IMR-90 (cell line): ENCODE measurements at regions not wholly inside any gene's neighbourhood (a gene's known extent, or its start where the extent isn't known, plus 50 kb on each side); places are given as distances from the start of the nearest gene placed in this dataset.

Experiments
- ATAC-seq: fragments of 200-7000 bp; cut with Tn5 transposase; 2 replicates; pipeline ENCODE4 v1.9.1; 2020; ENCODE audit warnings: low read depth, mild to moderate bottlenecking, moderate library complexity
- BruUV-seq: library from RNA; stranded (reverse); fragments of 400-500 nt; replicated peaks from 2 replicates; lab custom pipeline; 2021; lab: Mats Ljungman, UMichigan
- CTCF ChIA-PET: fragments of 300-600 bp; formaldehyde crosslinking; extraction: SDS; loops from one replicate; lab custom pipeline; 2021; ENCODE audit warnings: antibody characterized with exemption; lab: Yijun Ruan, JAX
- POLR2A ChIA-PET: fragments of 300-600 bp; sonication (Branson Sonifier 250); formaldehyde crosslinking; loops from one replicate; lab custom pipeline; 2022; ENCODE audit warnings: antibody characterized with exemption; ENCODE audit not compliant: unreplicated experiment; lab: Charles Lee
- DNase-seq: peaks from one replicate; pipeline ENCODE4 v3.0.0; 2013
- H2AFZ ChIP-seq: replicated peaks from 2 replicates; pipeline ENCODE3; 2013; ENCODE audit warnings: low read length, mild to moderate bottlenecking; ENCODE audit not compliant: poor library complexity
- H2AK5ac ChIP-seq: 2 replicates; pipeline ENCODE4 v1.6.1; 2013; ENCODE audit warnings: low read depth, low read length, inconsistent platforms
- H2AK9ac ChIP-seq: replicated peaks from 2 replicates; pipeline ENCODE3; 2013; ENCODE audit warnings: mild to moderate bottlenecking, low read depth, low read length, moderate library complexity; ENCODE audit not compliant: poor library complexity
- H2BK120ac ChIP-seq: 2 replicates; pipeline ENCODE4 v1.6.1; 2013; ENCODE audit warnings: low read depth, low read length, inconsistent platforms
- H2BK15ac ChIP-seq: 3 replicates; pipeline ENCODE4 v1.6.1; 2013; ENCODE audit warnings: low read depth, low read length, inconsistent platforms
- H2BK20ac ChIP-seq: 2 replicates; pipeline ENCODE4 v1.6.1; 2013; ENCODE audit warnings: low read depth, mild to moderate bottlenecking, inconsistent platforms, low read length, moderate library complexity
- H2BK5ac ChIP-seq: 2 replicates; pipeline ENCODE4 v1.6.1; 2013; ENCODE audit warnings: mild to moderate bottlenecking, low read depth, low read length, inconsistent platforms; ENCODE audit not compliant: poor library complexity, severe bottlenecking
- H3K14ac ChIP-seq: replicated peaks from 2 replicates; pipeline ENCODE4 v1.6.1; 2013; ENCODE audit warnings: low read depth, low read length, inconsistent platforms
- H3K18ac ChIP-seq: 2 replicates; pipeline ENCODE4 v1.6.1; 2013; ENCODE audit warnings: low read depth, low read length, control low read depth
- H3K23ac ChIP-seq: 2 replicates; pipeline ENCODE4 v1.6.1; 2013; ENCODE audit warnings: low read depth, low read length, inconsistent platforms
- H3K27ac ChIP-seq: 2 replicates; pipeline ENCODE4 v1.5.1; 2013; ENCODE audit warnings: mild to moderate bottlenecking, control low read depth, low read length; ENCODE audit not compliant: insufficient read depth
- H3K27me3 ChIP-seq: 2 replicates; pipeline ENCODE4 v1.6.1; 2013; ENCODE audit warnings: low read length; ENCODE audit not compliant: control insufficient read depth, insufficient read depth
- H3K36me3 ChIP-seq: 2 replicates; pipeline ENCODE4 v1.6.1; 2013; ENCODE audit warnings: low read length, mixed read lengths; ENCODE audit not compliant: control insufficient read depth, insufficient read depth
- H3K4ac ChIP-seq: 2 replicates; pipeline ENCODE4 v1.6.1; 2013; ENCODE audit warnings: low read depth, low read length, inconsistent platforms
- H3K4me1 ChIP-seq: 2 replicates; pipeline ENCODE4 v1.6.1; 2013; ENCODE audit warnings: low read length, mixed read lengths; ENCODE audit not compliant: control insufficient read depth, insufficient read depth
- H3K4me2 ChIP-seq: 2 replicates; pipeline ENCODE4 v1.6.1; 2013; ENCODE audit warnings: low read depth, mild to moderate bottlenecking, control low read depth, low read length, moderate library complexity
- H3K4me3 ChIP-seq: 2 replicates; pipeline ENCODE4 v1.5.1; 2013; ENCODE audit warnings: low read depth, mild to moderate bottlenecking, control low read depth, low read length, moderate library complexity; ENCODE audit not compliant: insufficient read depth
- H3K56ac ChIP-seq: 2 replicates; pipeline ENCODE4 v1.6.1; 2013; ENCODE audit warnings: low read length, inconsistent platforms; ENCODE audit not compliant: insufficient read depth; ENCODE audit errors: extremely low read depth
- H3K79me1 ChIP-seq, 2 experiments: 2 replicates each; pipeline ENCODE4 v1.6.1; 2013; ENCODE audit warnings: low read length in 2 of 2, inconsistent platforms in 1 of 2, low read depth in 1 of 2
- H3K9ac ChIP-seq: 2 replicates; pipeline ENCODE4 v1.6.1; 2013; ENCODE audit warnings: low read depth, low read length, control low read depth
- H3K9me1 ChIP-seq: 2 replicates; pipeline ENCODE4 v1.6.1; 2013; ENCODE audit warnings: low read length, inconsistent platforms; ENCODE audit not compliant: insufficient read depth
- H3K9me3 ChIP-seq: 2 replicates; pipeline ENCODE4 v1.6.1; 2013; ENCODE audit warnings: low read length; ENCODE audit not compliant: control insufficient read depth, insufficient read depth
- H4K20me1 ChIP-seq: 2 replicates; pipeline ENCODE4 v1.6.1; 2013; ENCODE audit warnings: low read length, inconsistent platforms; ENCODE audit not compliant: insufficient read depth
- H4K5ac ChIP-seq: 2 replicates; pipeline ENCODE4 v1.6.1; 2013; ENCODE audit warnings: mild to moderate bottlenecking, low read depth, low read length, control low read depth
- H4K8ac ChIP-seq, 2 experiments: 2 replicates each; pipeline ENCODE4 v1.6.1; 2013; ENCODE audit warnings: low read depth in 2 of 2, low read length in 2 of 2, control low read depth in 1 of 2, inconsistent platforms in 1 of 2
- H4K91ac ChIP-seq: 2 replicates; pipeline ENCODE4 v1.6.1; 2013; ENCODE audit warnings: low read depth, low read length, inconsistent platforms; ENCODE audit not compliant: insufficient read depth
- RFX5 ChIP-seq: IDR thresholded peaks from 2 replicates; pipeline ENCODE4 v1.8.0; 2012; ENCODE audit warnings: low read depth, mild to moderate bottlenecking, low read length, moderate library complexity
- WGBS, 2 experiments: methylation state at CpG; one replicate each; pipeline versions ENCODE4 v1.1.5 to v1.1.7; 2013; ENCODE audit warnings: missing lambda C conversion rate in 2 of 2; ENCODE audit not compliant: insufficient read length in 1 of 2; ENCODE audit errors: extremely low coverage in 2 of 2; 5-methylcytosine and 5-hydroxymethylcytosine counted together
- dilution Hi-C: fragments of 300-500 bp; cut with HindIII; formaldehyde crosslinking; loops from one replicate; pipeline ENCODE4 v1.14.3; 2018; ENCODE audit warnings: low sequenced_read_pairs; ENCODE audit not compliant: unreplicated experiment
- in situ Hi-C: fragments of 300-500 bp; cut with MboI; formaldehyde crosslinking; loops from 3 replicates; pipeline ENCODE4 v1.14.3; 2019; ENCODE audit warnings: low sequenced_read_pairs, inconsistent platforms, mixed read lengths
- intact Hi-C: fragments of 100-400 bp; cut with micrococcal nuclease; formaldehyde crosslinking; loops from 2 replicates; pipeline ENCODE4 v1.10.0; 2022

GRCh38 chr2:14700753-14701152 lies 68.2 kb downstream of the LRATD1 start:
- Histone ChIP-seq H3K4me1 (no peaks in the 10 kb centered on the region), H3K27ac (no peak overlapping the region), H2BK20ac (no peak overlapping the region), H3K4me3 (no peak overlapping the region), H3K9ac (no peak overlapping the region), H3K27me3 (no peaks in the 10 kb centered on the region), H3K56ac (no peak overlapping the region), H2AK9ac (no peak overlapping the region), H4K8ac (no peak overlapping the region), H3K23ac (no peak overlapping the region), H3K4me2 (no peak overlapping the region), H2BK120ac (no peak overlapping the region), H2AK5ac (no peak overlapping the region), H3K79me1 (no peaks in the 10 kb centered on the region), H3K18ac (no peak overlapping the region), H3K36me3 (no peaks in the 10 kb centered on the region), H2BK15ac (no peak overlapping the region), H3K14ac (no peak overlapping the region), H3K9me3 (no peaks in the 10 kb centered on the region), H3K4ac (no peak overlapping the region), H4K20me1 (no peaks in the 10 kb centered on the region), H3K9me1 (no peaks in the 10 kb centered on the region), H4K91ac (no peak overlapping the region), H2AFZ (no peak overlapping the region), H2BK5ac (no peak overlapping the region), H4K5ac (no peak overlapping the region)
- DNase-seq (peak; percentile 67), ATAC-seq (peak; percentile 88)
- CTCF ChIA-PET, result no interaction called here
- 60% methylated on average over 1 of the region's 2 CpGs; no CpG with 5 or more reads in 1 of the 2 experiments for WGBS, 2 experiments
- in situ Hi-C loops, result no loop called here
- POLR2A ChIA-PET, result no interaction called here
- dilution Hi-C loops, result no loop called here
- intact Hi-C loops, result no loop called here
- BruUV-seq, result no TSS peak
- TF ChIP-seq RFX5, result no peak
